ENCODE measurements at regions not wholly inside any gene's neighbourhood (a gene's known extent, or its start where the extent isn't known, plus 50 kb on each side); places are given as distances from the start of the nearest gene placed in this dataset.

DNA sequence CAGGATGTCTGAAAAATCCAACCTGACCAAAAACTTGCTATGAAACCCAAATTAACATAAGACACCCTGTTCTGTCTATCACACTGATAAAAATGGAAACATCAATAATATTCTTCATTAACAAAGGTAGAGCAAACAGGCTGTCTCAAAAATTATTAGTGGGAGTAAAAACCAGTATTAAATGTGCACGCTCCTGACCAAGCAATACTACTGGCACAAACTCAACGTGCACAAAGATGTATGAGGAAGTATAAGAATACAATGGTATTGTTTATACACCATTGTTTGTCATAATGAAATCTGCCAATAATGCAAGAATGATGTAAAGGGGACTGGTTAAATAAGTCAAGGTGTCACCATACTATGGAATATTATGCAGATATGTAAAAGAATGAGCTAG is 288.5 kb downstream of the MN1 start (continued):
- TF ChIP-seq BRCA1 (IDR thresholded peaks at IDR 0.05; ENCODE audit: low read depth, low read length): no peak
- no peak for TF ChIP-seq SP2 (IDR thresholded peaks at IDR 0.05; ENCODE audit: low read length)

All from H1 (cell line).